ENCODE measurements at regions not wholly inside any gene's neighbourhood (a gene's known extent, or its start where the extent isn't known, plus 50 kb on each side); places are given as distances from the start of the nearest gene placed in this dataset.

DNA sequence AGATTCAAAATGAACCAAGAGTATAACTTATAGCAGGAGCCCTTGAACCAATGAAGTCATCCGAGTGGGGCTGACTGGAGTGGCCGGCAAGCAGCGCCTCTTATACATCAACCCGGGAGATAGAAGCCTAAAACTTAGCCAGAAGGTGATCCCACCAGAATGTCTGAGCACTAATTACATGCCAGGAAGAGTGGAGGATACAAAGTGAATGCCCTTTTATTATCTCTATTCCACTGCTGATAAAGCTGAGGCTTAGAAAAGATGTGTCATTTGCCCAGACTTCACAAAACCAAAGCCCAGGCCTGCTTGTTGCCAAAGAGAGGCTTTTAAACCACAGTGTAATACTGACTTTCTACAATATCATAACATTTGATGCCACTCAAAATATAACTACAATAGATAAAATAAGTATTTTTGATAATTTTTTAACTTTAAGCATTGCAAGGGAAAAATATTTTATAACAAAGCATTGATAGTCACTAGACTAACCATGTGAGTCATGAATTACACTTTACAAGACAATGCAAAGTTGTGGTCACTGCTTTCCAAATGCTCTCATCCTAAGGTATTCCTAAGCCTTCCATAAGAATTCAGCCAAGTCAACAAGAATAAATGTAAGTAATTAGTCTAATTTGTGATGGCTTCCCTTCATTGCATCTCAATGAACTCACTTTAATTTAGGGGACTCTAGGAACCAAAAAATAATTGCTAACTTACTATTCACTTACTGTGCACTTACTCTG is 58.6 kb upstream of the ARID5B start:
- Histone ChIP-seq H3K36me3 (no peaks in the 10 kb centered on the region), H3K9me3 (no peaks in the 10 kb centered on the region), H3K27ac (no peak overlapping the region), H3K27me3 (no peaks in the 10 kb centered on the region), H3K4me1 (peaks cover 9 to 49% (median 26%) of the 10 kb centered on the region in 4 donors), H3K4me3 (no peak overlapping the region)
- intact Hi-C loops (cut with DNase I; ENCODE audit: low total_unique reads) (no loop called here), in situ Hi-C loops (cut with MboI; ENCODE audit: low pct_ligation_motif_present in 1 of 4, low pct_unique_long_range_greater_than_20kb in 1 of 4, low sequenced_read_pairs in 3 of 4) (no loop called here)
- DNase-seq: no peak
- WGBS, 2 donors (ENCODE audit: low coverage in 1 of 2): 94 to 95% methylated on average over 4 of the region's 4 CpGs
- TF ChIP-seq POLR2AphosphoS5 (IDR thresholded peaks at IDR 0.05): no peak
- TF ChIP-seq, protein P1, sequence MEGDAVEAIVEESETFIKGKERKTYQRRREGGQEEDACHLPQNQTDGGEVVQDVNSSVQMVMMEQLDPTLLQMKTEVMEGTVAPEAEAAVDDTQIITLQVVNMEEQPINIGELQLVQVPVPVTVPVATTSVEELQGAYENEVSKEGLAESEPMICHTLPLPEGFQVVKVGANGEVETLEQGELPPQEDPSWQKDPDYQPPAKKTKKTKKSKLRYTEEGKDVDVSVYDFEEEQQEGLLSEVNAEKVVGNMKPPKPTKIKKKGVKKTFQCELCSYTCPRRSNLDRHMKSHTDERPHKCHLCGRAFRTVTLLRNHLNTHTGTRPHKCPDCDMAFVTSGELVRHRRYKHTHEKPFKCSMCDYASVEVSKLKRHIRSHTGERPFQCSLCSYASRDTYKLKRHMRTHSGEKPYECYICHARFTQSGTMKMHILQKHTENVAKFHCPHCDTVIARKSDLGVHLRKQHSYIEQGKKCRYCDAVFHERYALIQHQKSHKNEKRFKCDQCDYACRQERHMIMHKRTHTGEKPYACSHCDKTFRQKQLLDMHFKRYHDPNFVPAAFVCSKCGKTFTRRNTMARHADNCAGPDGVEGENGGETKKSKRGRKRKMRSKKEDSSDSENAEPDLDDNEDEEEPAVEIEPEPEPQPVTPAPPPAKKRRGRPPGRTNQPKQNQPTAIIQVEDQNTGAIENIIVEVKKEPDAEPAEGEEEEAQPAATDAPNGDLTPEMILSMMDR (IDR thresholded peaks at IDR 0.05): no peak
- TF ChIP-seq EP300 (IDR thresholded peaks at IDR 0.05; ENCODE audit: low read depth): no peak
- no peak for TF ChIP-seq POLR2A (IDR thresholded peaks at IDR 0.05)

DNA sequence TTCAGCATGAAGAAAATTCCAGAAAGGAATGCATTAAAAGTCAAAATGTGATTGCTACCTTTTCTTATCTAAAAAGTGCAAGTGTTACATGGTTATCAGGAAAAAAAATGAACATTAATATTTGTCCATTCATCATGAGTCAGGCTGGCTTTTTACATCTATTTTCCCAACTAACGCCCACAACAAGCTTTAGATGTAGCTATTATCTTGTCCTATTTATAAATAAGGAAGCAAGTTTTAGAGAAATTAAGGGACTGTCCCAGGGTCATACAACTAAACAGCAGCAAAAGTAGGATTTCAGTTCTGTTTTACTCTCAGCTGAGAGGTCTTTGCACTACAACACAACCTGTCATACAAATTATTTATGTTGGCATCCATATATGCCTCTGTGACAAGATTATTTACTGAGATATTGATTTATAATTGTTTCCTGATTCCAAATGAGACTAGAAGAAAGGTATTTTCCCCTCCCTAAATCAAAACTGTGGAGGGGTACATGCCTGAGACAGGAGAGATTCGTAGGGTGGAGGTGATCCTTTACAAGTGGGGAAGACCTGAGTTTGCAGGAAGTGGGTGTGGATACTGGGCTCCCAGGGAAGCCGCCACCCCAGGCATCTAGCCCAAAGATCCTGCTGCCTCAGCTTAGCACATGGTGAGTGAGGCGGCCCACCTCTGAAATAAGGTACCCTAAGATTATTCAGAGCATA is 57.2 kb upstream of the ARID5B start:
- Histone ChIP-seq H3K27ac (peak overlapping the region in 2 of 4 donors; percentile 28 to 71), H3K4me1 (peaks cover 9 to 45% (median 24%) of the 10 kb centered on the region in 4 donors), H3K36me3 (no peaks in the 10 kb centered on the region), H3K27me3 (no peaks in the 10 kb centered on the region), H3K9me3 (no peaks in the 10 kb centered on the region), H3K4me3 (no peak overlapping the region)
- intact Hi-C loops (cut with DNase I; ENCODE audit: low total_unique reads) (no loop called here), in situ Hi-C loops (cut with MboI; ENCODE audit: low pct_ligation_motif_present in 1 of 4, low pct_unique_long_range_greater_than_20kb in 1 of 4, low sequenced_read_pairs in 3 of 4) (no loop called here)
- 76 to 90% methylated on average over 2 to 4 of the region's 4 CpGs for WGBS, 2 donors (ENCODE audit: low coverage in 1 of 2)
- no peak for TF ChIP-seq EP300 (IDR thresholded peaks at IDR 0.05; ENCODE audit: low read depth)
- no peak for TF ChIP-seq POLR2A (IDR thresholded peaks at IDR 0.05)
- TF ChIP-seq, protein P1 (IDR thresholded peaks at IDR 0.05): no peak
- no peak for TF ChIP-seq POLR2AphosphoS5 (IDR thresholded peaks at IDR 0.05)
- no peak for DNase-seq

DNA sequence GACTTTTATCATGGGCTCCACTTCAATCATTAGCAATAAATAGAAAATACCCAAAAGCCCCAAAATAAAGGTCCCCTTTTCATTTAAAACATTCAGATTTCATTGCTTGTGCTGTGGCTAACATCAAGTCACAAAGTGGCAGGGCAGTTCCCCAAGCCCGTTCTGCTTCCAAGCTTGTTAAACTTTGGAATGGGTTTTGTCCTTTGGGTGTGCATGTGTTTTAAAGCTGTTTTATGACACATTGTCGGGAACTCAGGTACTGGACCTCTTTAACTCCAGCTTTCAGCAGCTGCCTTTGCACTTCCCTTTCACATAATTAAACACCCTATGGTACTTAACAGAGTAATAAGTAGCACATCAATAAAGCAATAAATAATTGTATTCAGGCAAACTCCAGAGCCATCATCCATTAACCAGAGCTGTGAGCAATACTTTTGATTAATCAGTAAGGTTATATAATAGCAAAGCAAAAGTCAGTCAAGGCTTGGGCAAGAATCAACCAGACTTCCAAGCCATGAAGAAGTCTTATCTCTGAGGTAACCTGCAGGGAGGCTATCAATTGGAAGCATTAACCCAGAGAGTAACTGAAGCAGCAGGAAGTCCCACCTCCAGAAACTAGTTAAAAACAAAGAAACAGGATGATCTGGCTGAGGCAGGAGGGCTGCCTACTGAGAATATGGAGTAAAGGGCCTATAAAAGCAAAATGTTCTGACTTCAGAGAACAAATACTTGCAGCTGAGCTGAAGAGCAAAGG is 56.1 kb upstream of the ARID5B start:
- H3K9me3 ChIP-seq: no peaks in the 10 kb centered on the region
- H3K4me1 ChIP-seq: peaks cover 9 to 33% (median 19%) of the 10 kb centered on the region in 4 donors
- H3K36me3 ChIP-seq: no peaks in the 10 kb centered on the region
- no peak overlapping the region for H3K4me3 ChIP-seq
- in situ Hi-C loops (cut with MboI; ENCODE audit: low pct_ligation_motif_present in 1 of 4, low pct_unique_long_range_greater_than_20kb in 1 of 4, low sequenced_read_pairs in 3 of 4): no loop called here
- no peaks in the 10 kb centered on the region for H3K27me3 ChIP-seq
- DNase-seq: peak; percentile 46
- TF ChIP-seq POLR2A (IDR thresholded peaks at IDR 0.05): no peak
- no peak for TF ChIP-seq POLR2AphosphoS5 (IDR thresholded peaks at IDR 0.05)
- TF ChIP-seq EP300 (IDR thresholded peaks at IDR 0.05; ENCODE audit: low read depth): no peak
- TF ChIP-seq, protein P1 (IDR thresholded peaks at IDR 0.05): no peak
- 44 to 46% methylated on average over 2 of the region's 2 CpGs for WGBS, 2 donors (ENCODE audit: low coverage in 1 of 2)
- intact Hi-C loops (cut with DNase I; ENCODE audit: low total_unique reads): loop anchor here (1.0 kb wide), 1 partner anchor 41 kb away; no protein-coding TSS in a partner anchor
- peak overlapping the region; percentile 28 to 71 (median 45) for H3K27ac ChIP-seq

DNA sequence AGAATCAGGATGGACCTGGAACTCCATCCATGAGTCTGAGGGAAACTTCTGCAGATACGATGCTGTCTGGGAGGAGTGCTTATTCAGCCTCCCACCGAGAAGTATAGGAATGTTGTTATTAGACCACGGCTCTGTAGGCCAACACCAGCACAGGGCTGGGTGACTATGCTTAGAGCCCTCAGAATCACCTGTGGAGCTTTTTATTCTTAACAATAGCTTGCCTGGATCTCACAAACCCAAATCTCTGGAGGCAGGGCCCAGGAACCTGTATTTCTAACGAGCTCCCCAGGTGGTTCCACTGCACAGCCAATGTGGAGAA is 55.6 kb upstream of the ARID5B start:
- no peak for DNase-seq
- Histone ChIP-seq H3K27ac (peak overlapping the region; percentile 28 to 71 (median 45)), H3K27me3 (no peaks in the 10 kb centered on the region), H3K9me3 (no peaks in the 10 kb centered on the region), H3K4me1 (peaks cover 9 to 30% (median 16%) of the 10 kb centered on the region in 4 donors), H3K4me3 (no peak overlapping the region), H3K36me3 (no peaks in the 10 kb centered on the region)
- intact Hi-C loops (cut with DNase I; ENCODE audit: low total_unique reads) (loop anchor here (1.0 kb wide), 1 partner anchor 42 kb away; no protein-coding TSS in a partner anchor), in situ Hi-C loops (cut with MboI; ENCODE audit: low pct_ligation_motif_present in 1 of 4, low pct_unique_long_range_greater_than_20kb in 1 of 4, low sequenced_read_pairs in 3 of 4) (no loop called here)
- 80 to 84% methylated on average over 1 to 4 of the region's 4 CpGs for WGBS, 2 donors (ENCODE audit: low coverage in 1 of 2)
- TF ChIP-seq POLR2A (IDR thresholded peaks at IDR 0.05) (no peak), POLR2AphosphoS5 (IDR thresholded peaks at IDR 0.05) (no peak), EP300 (IDR thresholded peaks at IDR 0.05; ENCODE audit: low read depth) (no peak)
- TF ChIP-seq, protein P1 (IDR thresholded peaks at IDR 0.05): no peak

Data from transverse colon (tissue), 4 donors.